Suprapubic skin (tissue), 4 donors: ENCODE measurements at regions not wholly inside any gene's neighbourhood (a gene's known extent, or its start where the extent isn't known, plus 50 kb on each side); places are given as distances from the start of the nearest gene placed in this dataset.

Source experiments
- DNase-seq, 2 donors: peaks; one replicate each; pipeline ENCODE4 v3.0.0-alpha.2; 2019; ENCODE audit warnings: low spot score in 2 of 2
- H3K27ac ChIP-seq: fragments of 200-600 bp; sonication (generic); one replicate; pipeline ENCODE4 v1.5.1; 2019
- H3K27me3 ChIP-seq: fragments of 200-600 bp; sonication (generic); one replicate; pipeline ENCODE4 v1.5.1; 2019
- H3K36me3 ChIP-seq: fragments of 200-600 bp; sonication (generic); one replicate; pipeline ENCODE4 v1.5.1; 2019
- H3K4me1 ChIP-seq: fragments of 200-600 bp; sonication (generic); one replicate; pipeline ENCODE4 v1.5.1; 2019
- H3K4me3 ChIP-seq: fragments of 200-600 bp; sonication (generic); one replicate; pipeline ENCODE4 v1.5.1; 2019; ENCODE audit warnings: mild to moderate bottlenecking
- H3K9me3 ChIP-seq: fragments of 200-600 bp; sonication (generic); one replicate; pipeline ENCODE4 v1.5.1; 2019
- EP300 ChIP-seq: sonication (generic); formaldehyde crosslinking; IDR thresholded peaks from one replicate; pipeline ENCODE4 v1.6.1; 2017; ENCODE audit warnings: antibody characterized with exemption
- POLR2A ChIP-seq, 2 donors: fragments of 450-650 bp; IDR thresholded peaks; one replicate each; pipeline ENCODE4 v1.6.1; 2017; ENCODE audit warnings: antibody characterized with exemption in 2 of 2, mild to moderate bottlenecking in 2 of 2, moderate library complexity in 2 of 2
- POLR2AphosphoS5 ChIP-seq, 3 donors: sonication (generic); formaldehyde crosslinking; IDR thresholded peaks; one replicate each; pipeline ENCODE4 v1.6.1; 2017; ENCODE audit warnings: antibody characterized with exemption in 3 of 3
- WGBS: methylation state at CpG from one replicate; pipeline ENCODE4 v1.1.5; 2018; 5-methylcytosine and 5-hydroxymethylcytosine counted together
- TF ChIP-seq, protein P1 (sequence below), 2 donors: fragments of 200-600 bp in 1 of 2; fragments of 450-650 bp in 1 of 2; sonication (generic) in 1 of 2; IDR thresholded peaks; one replicate each; pipeline ENCODE4 v1.5.1; 2016 to 2019; ENCODE audit warnings: antibody characterized with exemption in 2 of 2, mild to moderate bottlenecking in 1 of 2, moderate library complexity in 1 of 2

DNA sequence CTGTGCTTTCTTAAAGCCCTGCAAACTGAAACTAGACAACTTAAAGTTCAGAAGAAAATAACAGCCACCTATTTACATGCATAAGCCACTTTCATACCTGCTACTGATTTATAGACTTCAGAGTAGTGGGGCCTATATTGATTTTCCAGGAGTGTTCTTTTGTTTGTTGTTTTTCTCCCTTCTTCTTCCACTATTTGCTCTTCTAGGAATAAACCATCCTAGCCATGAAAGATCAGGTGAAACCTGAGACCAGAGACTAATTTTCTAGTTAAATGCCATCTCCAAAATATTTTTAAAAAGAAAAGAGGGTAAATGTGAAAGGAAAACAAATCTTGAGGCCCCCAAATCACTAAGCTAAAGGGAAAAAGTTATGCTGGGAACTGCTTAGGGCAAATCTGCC is 72.4 kb upstream of the C1GALT1 start:
- Histone ChIP-seq H3K27me3 (no peaks in the 10 kb centered on the region), H3K27ac (no peak overlapping the region), H3K36me3 (no peaks in the 10 kb centered on the region), H3K4me3 (no peak overlapping the region), H3K9me3 (peaks cover 8% of the 10 kb centered on the region), H3K4me1 (no peaks in the 10 kb centered on the region)
- DNase-seq: no peak
- TF ChIP-seq, protein P1, sequence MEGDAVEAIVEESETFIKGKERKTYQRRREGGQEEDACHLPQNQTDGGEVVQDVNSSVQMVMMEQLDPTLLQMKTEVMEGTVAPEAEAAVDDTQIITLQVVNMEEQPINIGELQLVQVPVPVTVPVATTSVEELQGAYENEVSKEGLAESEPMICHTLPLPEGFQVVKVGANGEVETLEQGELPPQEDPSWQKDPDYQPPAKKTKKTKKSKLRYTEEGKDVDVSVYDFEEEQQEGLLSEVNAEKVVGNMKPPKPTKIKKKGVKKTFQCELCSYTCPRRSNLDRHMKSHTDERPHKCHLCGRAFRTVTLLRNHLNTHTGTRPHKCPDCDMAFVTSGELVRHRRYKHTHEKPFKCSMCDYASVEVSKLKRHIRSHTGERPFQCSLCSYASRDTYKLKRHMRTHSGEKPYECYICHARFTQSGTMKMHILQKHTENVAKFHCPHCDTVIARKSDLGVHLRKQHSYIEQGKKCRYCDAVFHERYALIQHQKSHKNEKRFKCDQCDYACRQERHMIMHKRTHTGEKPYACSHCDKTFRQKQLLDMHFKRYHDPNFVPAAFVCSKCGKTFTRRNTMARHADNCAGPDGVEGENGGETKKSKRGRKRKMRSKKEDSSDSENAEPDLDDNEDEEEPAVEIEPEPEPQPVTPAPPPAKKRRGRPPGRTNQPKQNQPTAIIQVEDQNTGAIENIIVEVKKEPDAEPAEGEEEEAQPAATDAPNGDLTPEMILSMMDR (IDR thresholded peaks at IDR 0.05): no peak
- TF ChIP-seq POLR2A (IDR thresholded peaks at IDR 0.05) (no peak), EP300 (no peak), POLR2AphosphoS5 (IDR thresholded peaks at IDR 0.05) (no peak)

DNA sequence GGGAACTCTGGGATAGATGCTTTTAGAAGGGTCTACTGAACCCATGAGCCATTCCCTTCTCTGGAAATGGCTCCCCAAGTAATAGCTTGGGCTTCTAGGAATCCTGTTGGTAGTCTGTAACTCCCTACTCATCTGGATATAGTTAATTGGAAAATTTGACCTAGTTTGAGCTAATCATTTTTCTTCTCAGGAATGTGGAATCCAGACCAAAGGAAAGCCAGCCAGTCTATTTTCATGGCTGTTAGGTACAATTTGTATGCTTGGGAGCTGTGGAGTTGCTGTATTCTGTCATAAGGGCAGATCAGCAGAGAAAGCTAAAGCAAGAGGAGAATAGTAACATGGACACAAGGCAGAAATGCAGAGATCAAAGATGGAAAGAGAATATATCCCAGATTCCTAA is 71.6 kb upstream of the C1GALT1 start:
- Histone ChIP-seq H3K36me3 (no peaks in the 10 kb centered on the region), H3K4me1 (no peaks in the 10 kb centered on the region), H3K27me3 (no peaks in the 10 kb centered on the region), H3K4me3 (no peak overlapping the region), H3K9me3 (peaks cover 8% of the 10 kb centered on the region), H3K27ac (no peak overlapping the region)
- no peak for DNase-seq
- TF ChIP-seq, protein P1 (IDR thresholded peaks at IDR 0.05): no peak

DNA sequence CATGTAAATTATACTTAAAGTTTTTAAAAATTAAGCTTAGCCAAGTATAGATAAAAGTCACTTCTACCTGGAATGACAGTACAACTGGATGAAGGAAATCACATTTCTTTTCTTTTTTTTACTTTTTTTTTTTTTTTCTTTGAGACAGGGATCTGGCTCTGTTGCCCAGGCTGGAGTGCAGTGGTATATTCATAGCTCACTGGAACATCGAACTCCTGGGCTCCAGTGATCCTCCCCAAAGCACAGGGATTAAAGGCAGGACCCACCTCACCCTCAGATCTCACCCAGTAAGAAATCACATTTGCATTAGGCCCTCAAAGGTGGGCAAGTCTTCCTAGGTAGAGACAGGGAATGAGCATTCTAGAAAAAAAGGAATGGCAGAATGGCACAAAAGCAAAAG is 69.5 kb upstream of the C1GALT1 start:
- DNase-seq: no peak
- Histone ChIP-seq H3K27me3 (no peaks in the 10 kb centered on the region), H3K9me3 (peaks cover 8% of the 10 kb centered on the region), H3K36me3 (no peaks in the 10 kb centered on the region), H3K4me1 (no peaks in the 10 kb centered on the region), H3K27ac (no peak overlapping the region), H3K4me3 (no peak overlapping the region)
- WGBS: 96% methylated on average over 1 of the region's 1 CpG
- TF ChIP-seq, protein P1 (IDR thresholded peaks at IDR 0.05): no peak
- no peak for TF ChIP-seq EP300
- TF ChIP-seq POLR2A (IDR thresholded peaks at IDR 0.05): no peak
- no peak for TF ChIP-seq POLR2AphosphoS5 (IDR thresholded peaks at IDR 0.05)

DNA sequence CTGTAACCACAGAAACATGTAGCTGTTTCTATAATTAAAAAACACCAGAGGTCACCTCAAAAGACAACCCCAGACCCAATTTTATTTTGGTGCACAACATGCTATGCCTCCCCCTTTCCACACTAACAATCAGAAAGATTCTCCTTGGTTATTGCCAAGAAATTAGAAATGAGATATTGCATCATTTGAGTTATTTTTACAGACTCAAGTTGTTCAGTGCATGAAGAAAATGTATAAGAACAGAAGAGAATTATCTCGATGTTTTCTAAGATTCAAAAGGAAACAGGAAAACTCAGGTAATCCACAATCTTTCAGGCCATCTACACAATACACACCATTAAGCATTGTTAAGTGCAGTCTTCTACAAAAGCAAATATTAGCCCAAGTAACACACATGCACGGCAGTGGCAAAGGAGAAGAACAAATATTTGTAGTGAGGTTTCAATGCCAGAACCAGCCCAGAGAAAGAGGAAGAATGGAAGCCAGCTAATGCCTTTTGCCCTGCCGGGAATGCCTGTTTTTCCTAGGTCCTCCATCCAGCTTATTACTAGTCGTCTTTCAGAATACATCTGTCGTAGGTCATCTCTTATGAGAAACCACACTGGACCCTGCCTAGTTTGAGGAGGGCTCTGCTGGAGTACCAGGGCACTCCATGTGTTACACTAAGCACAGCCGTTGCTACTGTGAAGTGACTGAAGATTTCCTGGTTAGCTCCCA is 67.6 kb upstream of the C1GALT1 start:
- H3K27ac ChIP-seq: no peak overlapping the region
- H3K4me3 ChIP-seq: no peak overlapping the region
- H3K36me3 ChIP-seq: no peaks in the 10 kb centered on the region
- no peaks in the 10 kb centered on the region for H3K9me3 ChIP-seq
- DNase-seq: no peak
- H3K27me3 ChIP-seq: no peaks in the 10 kb centered on the region
- H3K4me1 ChIP-seq: no peaks in the 10 kb centered on the region
- TF ChIP-seq POLR2A (IDR thresholded peaks at IDR 0.05) (no peak), POLR2AphosphoS5 (IDR thresholded peaks at IDR 0.05) (no peak), EP300 (no peak)
- WGBS: 69% methylated on average over 6 of the region's 6 CpGs

DNA sequence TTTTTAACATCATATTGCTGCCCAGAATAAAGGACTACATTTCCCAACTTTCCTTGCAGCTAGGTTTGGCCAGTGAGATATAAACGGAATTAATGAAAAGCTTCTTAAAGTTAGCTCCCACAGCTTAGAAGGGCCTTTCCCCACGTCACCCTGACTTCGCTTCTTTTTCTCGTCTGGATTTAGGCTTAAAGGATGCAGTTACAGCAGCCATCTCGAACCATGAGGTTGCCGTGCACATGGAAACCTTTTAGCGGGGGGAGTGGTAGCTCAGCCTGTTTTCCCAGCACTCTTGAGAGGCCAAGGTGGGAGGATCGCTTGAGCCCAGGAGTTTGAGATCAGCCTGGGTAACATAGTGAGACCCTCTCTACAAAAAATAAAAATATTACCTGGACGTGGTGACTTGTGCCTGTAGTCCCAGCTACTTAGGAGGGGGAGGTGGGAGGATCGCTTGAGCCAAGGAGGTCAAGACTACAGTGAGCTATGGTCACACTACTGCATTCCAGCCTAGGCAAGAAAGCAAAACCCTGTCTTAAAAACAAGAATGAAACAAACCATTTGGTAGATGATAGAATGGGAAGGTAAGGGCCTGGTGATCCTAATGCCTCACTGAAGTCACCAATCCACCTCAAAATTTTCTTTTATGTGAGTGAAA is 64.3 kb upstream of the C1GALT1 start:
- Histone ChIP-seq H3K27me3 (no peaks in the 10 kb centered on the region), H3K4me3 (no peak overlapping the region), H3K9me3 (no peaks in the 10 kb centered on the region), H3K36me3 (no peaks in the 10 kb centered on the region), H3K4me1 (peaks cover 16% of the 10 kb centered on the region), H3K27ac (no peak overlapping the region)
- no peak for TF ChIP-seq POLR2AphosphoS5 (IDR thresholded peaks at IDR 0.05)
- no peak for DNase-seq
- 88% methylated on average over 10 of the region's 10 CpGs for WGBS

DNA sequence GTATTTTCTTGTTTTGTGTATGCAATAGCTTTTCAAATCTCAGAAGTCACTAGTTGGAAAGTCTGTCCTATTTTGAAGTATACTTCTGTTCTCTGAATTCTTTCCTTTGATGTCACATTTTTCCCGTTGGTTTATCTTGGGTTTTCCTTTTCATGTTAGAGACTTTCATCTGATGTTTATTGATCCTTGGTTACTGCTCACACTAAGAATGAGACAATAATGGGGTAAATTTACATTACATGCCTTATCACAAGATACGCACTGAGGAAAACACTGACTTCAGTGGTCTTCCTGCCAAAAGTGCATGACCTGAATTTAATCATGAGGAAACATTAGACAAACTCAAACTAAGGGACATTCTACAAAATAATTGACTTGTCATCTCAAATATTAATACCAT is 63.5 kb upstream of the C1GALT1 start:
- Histone ChIP-seq H3K27me3 (no peaks in the 10 kb centered on the region), H3K4me3 (no peak overlapping the region), H3K4me1 (peaks cover 23% of the 10 kb centered on the region), H3K36me3 (no peaks in the 10 kb centered on the region), H3K9me3 (no peaks in the 10 kb centered on the region), H3K27ac (no peak overlapping the region)
- TF ChIP-seq POLR2A (IDR thresholded peaks at IDR 0.05) (no peak), POLR2AphosphoS5 (IDR thresholded peaks at IDR 0.05) (no peak), EP300 (no peak)
- TF ChIP-seq, protein P1 (IDR thresholded peaks at IDR 0.05): no peak
- 77% methylated on average over 2 of the region's 2 CpGs for WGBS
- DNase-seq: no peak
